A673 (cell line): ENCODE measurements at regions not wholly inside any gene's neighbourhood (a gene's known extent, or its start where the extent isn't known, plus 50 kb on each side); places are given as distances from the start of the nearest gene placed in this dataset.
"Not testable (repeated sequence)": the region's sequence is repeated elsewhere in the genome, so short reads cannot be mapped to it uniquely, and the experiment has no call there.

Source experiments
- EZH2 ChIP-seq: fragments of 200-600 bp; sonication (generic); IDR thresholded peaks from 2 replicates; pipeline ENCODE4 v1.6.1; 2017; ENCODE audit warnings: borderline replicate concordance, low read depth, mild to moderate bottlenecking, mixed read lengths, antibody characterized with exemption, low read length; ENCODE audit not compliant: poor library complexity, severe bottlenecking
- TF ChIP-seq, protein P1 (sequence below): fragments of 300-800, 200-600 bp; sonication (generic); conservative IDR thresholded peaks from 2 replicates; pipeline ENCODE4 v1.5.1; 2017; ENCODE audit warnings: low read depth, mild to moderate bottlenecking, antibody characterized with exemption, low read length, moderate library complexity, mixed read lengths

DNA sequence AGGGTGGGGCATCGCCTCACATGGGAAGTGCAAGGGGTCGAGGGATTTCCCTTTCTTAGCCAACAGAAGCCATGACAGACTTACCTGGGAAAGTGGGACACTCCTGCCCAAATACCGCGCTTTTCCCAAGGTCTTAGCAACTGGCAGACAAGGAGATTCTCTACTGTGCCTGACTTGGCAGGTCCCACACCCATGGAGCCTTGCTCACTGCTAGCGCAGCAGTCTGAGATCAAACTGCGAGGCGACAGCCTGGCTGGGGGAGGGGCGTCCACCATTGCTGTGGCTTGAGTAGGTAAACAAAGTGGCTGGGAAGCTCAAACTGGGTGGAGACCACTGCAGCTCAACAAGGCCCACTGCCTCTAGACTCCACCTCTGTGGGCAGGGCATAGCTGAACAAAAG is 86.5 kb downstream of the DMAC1 start:
- TF ChIP-seq, protein P1, sequence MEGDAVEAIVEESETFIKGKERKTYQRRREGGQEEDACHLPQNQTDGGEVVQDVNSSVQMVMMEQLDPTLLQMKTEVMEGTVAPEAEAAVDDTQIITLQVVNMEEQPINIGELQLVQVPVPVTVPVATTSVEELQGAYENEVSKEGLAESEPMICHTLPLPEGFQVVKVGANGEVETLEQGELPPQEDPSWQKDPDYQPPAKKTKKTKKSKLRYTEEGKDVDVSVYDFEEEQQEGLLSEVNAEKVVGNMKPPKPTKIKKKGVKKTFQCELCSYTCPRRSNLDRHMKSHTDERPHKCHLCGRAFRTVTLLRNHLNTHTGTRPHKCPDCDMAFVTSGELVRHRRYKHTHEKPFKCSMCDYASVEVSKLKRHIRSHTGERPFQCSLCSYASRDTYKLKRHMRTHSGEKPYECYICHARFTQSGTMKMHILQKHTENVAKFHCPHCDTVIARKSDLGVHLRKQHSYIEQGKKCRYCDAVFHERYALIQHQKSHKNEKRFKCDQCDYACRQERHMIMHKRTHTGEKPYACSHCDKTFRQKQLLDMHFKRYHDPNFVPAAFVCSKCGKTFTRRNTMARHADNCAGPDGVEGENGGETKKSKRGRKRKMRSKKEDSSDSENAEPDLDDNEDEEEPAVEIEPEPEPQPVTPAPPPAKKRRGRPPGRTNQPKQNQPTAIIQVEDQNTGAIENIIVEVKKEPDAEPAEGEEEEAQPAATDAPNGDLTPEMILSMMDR, result not testable (repeated sequence)
- TF ChIP-seq EZH2, result not testable (repeated sequence)
